ENCODE measurements at regions not wholly inside any gene's neighbourhood (a gene's known extent, or its start where the extent isn't known, plus 50 kb on each side); places are given as distances from the start of the nearest gene placed in this dataset.

DNA sequence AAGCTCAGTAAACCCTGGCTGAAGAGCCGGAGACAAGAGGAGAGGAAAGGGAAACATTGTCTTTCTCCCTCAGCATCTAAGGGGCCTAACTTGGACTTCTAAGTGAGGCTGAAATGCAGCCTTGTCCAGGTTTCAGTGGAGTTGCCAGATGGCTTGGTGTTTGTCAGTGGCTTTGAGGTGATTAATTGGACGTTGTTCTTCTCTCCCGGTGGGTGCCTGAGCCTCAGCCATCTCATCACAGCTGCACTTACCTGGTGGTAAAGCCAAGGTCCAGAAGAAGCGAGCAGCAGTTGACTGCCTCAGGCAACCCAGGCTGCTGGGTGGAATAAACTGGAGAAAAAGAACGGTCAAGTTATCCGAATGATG is 202.2 kb upstream of the NLRP1 start:
- DNase-seq = no peak
- Mint-ChIP-seq H3K4me3 (no peak overlapping the region), H3K27me3 (peaks cover 17% of the 10 kb centered on the region), H3K27ac (no peak overlapping the region), H3K4me1 (peaks cover 10% of the 10 kb centered on the region), H3K9me3 (peaks cover 12% of the 10 kb centered on the region), H3K36me3 (ENCODE audit: low read depth) (no peaks in the 10 kb centered on the region)
- intact Hi-C loops (cut with micrococcal nuclease) = no loop called here
- TF ChIP-seq, protein P1, sequence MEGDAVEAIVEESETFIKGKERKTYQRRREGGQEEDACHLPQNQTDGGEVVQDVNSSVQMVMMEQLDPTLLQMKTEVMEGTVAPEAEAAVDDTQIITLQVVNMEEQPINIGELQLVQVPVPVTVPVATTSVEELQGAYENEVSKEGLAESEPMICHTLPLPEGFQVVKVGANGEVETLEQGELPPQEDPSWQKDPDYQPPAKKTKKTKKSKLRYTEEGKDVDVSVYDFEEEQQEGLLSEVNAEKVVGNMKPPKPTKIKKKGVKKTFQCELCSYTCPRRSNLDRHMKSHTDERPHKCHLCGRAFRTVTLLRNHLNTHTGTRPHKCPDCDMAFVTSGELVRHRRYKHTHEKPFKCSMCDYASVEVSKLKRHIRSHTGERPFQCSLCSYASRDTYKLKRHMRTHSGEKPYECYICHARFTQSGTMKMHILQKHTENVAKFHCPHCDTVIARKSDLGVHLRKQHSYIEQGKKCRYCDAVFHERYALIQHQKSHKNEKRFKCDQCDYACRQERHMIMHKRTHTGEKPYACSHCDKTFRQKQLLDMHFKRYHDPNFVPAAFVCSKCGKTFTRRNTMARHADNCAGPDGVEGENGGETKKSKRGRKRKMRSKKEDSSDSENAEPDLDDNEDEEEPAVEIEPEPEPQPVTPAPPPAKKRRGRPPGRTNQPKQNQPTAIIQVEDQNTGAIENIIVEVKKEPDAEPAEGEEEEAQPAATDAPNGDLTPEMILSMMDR (IDR thresholded peaks at IDR 0.05) = no peak
- ChIA-PET CTCF (no interaction called here), POLR2A (no interaction called here)
- no peak for ATAC-seq (ENCODE audit: low read depth)

DNA sequence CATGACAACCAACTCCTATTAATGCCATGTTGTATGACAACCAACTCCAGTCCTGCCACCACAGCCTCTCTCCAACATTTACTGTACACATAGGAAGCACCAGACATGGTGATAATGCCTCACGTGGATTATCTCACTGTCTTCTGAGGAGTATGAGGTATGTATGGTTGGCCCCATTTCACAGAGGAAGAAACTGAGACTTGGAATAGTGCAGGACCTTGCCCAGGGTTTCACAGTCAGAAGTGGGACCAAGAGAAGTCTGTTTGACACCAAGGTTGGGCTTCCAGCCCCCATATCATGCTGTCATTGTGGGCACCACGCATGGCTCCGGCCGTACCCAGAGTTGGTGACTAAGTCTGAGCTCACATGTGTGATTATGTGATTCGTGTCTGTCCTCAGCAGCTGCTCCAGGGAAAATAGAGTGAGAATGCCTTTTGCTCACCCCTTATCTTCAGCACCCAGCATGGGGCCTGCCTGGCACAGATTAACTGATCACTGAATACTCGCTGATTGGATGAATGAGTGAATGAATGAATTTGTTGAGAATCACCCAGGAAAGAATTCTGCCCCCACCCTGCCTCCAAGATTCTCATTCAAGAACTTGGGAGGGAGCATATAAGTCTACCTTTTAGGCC is 204.1 kb upstream of the NLRP1 start:
- H3K9me3 Mint-ChIP-seq = peaks cover 21% of the 10 kb centered on the region
- peaks cover 28% of the 10 kb centered on the region for H3K27me3 Mint-ChIP-seq
- H3K36me3 Mint-ChIP-seq (ENCODE audit: low read depth) = no peaks in the 10 kb centered on the region
- ATAC-seq (ENCODE audit: low read depth) = no peak
- no peak overlapping the region for H3K4me3 Mint-ChIP-seq
- TF ChIP-seq, protein P1 (IDR thresholded peaks at IDR 0.05) = no peak
- ChIA-PET CTCF (no interaction called here), POLR2A (no interaction called here)
- no peak for DNase-seq
- H3K4me1 Mint-ChIP-seq = peaks cover 10% of the 10 kb centered on the region
- intact Hi-C loops (cut with micrococcal nuclease) = no loop called here
- no peak overlapping the region for H3K27ac Mint-ChIP-seq

GRCh38 chr17:5789528-5789927 is 205.2 kb upstream of the NLRP1 start:
- TF ChIP-seq, protein P1 (IDR thresholded peaks at IDR 0.05) = no peak
- no peak overlapping the region for H3K27ac Mint-ChIP-seq
- H3K4me1 Mint-ChIP-seq = peaks cover 10% of the 10 kb centered on the region
- H3K9me3 Mint-ChIP-seq = peaks cover 14% of the 10 kb centered on the region
- DNase-seq = no peak
- H3K36me3 Mint-ChIP-seq (ENCODE audit: low read depth) = no peaks in the 10 kb centered on the region
- CTCF ChIA-PET = no interaction called here
- no peak for ATAC-seq (ENCODE audit: low read depth)
- POLR2A ChIA-PET = no interaction called here
- H3K27me3 Mint-ChIP-seq = peaks cover 28% of the 10 kb centered on the region
- intact Hi-C loops (cut with micrococcal nuclease) = no loop called here
- H3K4me3 Mint-ChIP-seq = no peak overlapping the region

GRCh38 chr17:5793157-5793556 is 208.8 kb upstream of the NLRP1 start:
- no peak overlapping the region for H3K27ac Mint-ChIP-seq
- intact Hi-C loops (cut with micrococcal nuclease) = no loop called here
- peaks cover 14% of the 10 kb centered on the region for H3K9me3 Mint-ChIP-seq
- no peak overlapping the region for H3K4me3 Mint-ChIP-seq
- TF ChIP-seq, protein P1 (IDR thresholded peaks at IDR 0.05) = no peak
- no peak for DNase-seq
- no peak for ATAC-seq (ENCODE audit: low read depth)
- H3K27me3 Mint-ChIP-seq = peaks cover 37% of the 10 kb centered on the region
- H3K4me1 Mint-ChIP-seq = no peaks in the 10 kb centered on the region
- ChIA-PET POLR2A (no interaction called here), CTCF (no interaction called here)
- no peaks in the 10 kb centered on the region for H3K36me3 Mint-ChIP-seq (ENCODE audit: low read depth)

DNA sequence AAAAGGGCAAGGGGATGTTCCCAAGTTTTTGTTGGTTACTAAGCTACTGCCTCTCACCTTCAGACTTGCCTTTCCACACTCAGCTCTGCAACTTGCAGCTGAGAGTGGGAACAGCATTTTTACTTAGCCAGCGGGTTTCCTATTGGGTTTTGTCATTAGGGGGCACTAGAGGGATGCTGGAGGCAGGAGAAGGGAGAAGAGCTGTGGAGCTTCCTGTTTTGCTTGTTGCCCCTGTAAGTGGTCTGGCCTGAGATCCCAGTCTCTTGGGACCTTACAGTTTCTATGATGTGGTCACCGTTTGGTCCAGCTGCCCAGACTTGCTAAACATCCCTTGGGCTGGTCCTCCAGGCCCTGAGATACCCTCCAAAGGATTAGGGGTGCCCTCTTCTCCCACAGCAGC is 209.6 kb upstream of the NLRP1 start:
- CTCF ChIA-PET = interaction anchor here (0.8 kb wide), 1 partner anchor 642 kb away, joined by 3 read pairs; no protein-coding TSS in a partner anchor
- TF ChIP-seq, protein P1 (IDR thresholded peaks at IDR 0.05) = no peak
- Mint-ChIP-seq H3K27me3 (peaks cover 36% of the 10 kb centered on the region), H3K4me3 (no peak overlapping the region), H3K9me3 (peaks cover 14% of the 10 kb centered on the region), H3K4me1 (no peaks in the 10 kb centered on the region), H3K27ac (no peak overlapping the region), H3K36me3 (ENCODE audit: low read depth) (no peaks in the 10 kb centered on the region)
- intact Hi-C loops (cut with micrococcal nuclease) = no loop called here
- DNase-seq (no peak), ATAC-seq (ENCODE audit: low read depth) (no peak)
- POLR2A ChIA-PET = no interaction called here
